HG03039 (cell line): ENCODE measurements at regions not wholly inside any gene's neighbourhood (a gene's known extent, or its start where the extent isn't known, plus 50 kb on each side); places are given as distances from the start of the nearest gene placed in this dataset.

Experiments
- ATAC-seq: cut with Tn5 transposase; IDR thresholded peaks from one replicate; pipeline ENCODE4 v1.9.1; 2021; ENCODE audit warnings: mild to moderate bottlenecking, moderate library complexity; ENCODE audit not compliant: unreplicated experiment

- ATAC-seq, result no peak
Measured at GRCh38 chr16:73610160-73610559, 562.2 kb upstream of the ZFHX3 start.

DNA sequence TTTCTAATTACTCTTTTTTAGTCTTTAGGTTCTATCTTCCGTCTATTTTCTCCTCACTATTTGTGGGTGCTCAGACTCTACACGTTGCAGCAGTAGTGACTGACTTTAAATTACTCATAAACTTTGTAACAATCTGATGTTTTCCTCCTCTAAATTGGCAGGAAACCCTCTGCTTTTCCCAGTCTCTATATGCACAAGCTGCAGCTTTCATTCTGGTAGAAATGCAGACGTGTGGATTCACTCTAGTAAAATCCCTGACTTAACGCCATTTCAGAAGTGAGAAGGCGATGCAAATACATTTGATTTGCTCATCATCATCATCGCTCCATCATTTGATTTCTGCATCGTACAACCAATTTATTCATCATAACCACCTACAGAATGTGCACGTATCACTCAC, 561.0 kb upstream of the ZFHX3 start:
- ATAC-seq, result no peak

GRCh38 chr16:73605309-73605708, 557.4 kb upstream of the ZFHX3 start:
- ATAC-seq, result no peak

- no peak for ATAC-seq
Measured at GRCh38 chr16:73601911-73602310, 554.0 kb upstream of the ZFHX3 start.

DNA sequence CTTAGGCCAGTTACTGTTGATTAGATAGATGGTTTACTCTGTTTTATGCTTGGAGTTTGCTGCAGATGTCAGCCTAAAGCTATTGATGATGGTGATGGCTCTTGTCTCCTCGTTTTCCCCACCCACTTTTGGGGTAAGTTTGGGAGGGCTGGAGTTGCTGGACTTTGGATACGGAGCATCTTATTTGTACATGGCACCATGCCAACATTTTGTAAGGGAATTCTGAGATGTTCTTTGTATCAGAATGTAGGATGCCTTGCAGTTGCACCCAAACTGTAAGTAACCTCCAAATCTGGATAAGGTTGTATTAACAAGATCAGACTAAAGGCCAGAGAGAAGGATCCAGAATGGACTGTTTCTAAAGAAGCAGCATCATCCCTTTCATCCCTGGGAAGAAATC, 551.9 kb upstream of the ZFHX3 start:
- ATAC-seq, result no peak

DNA sequence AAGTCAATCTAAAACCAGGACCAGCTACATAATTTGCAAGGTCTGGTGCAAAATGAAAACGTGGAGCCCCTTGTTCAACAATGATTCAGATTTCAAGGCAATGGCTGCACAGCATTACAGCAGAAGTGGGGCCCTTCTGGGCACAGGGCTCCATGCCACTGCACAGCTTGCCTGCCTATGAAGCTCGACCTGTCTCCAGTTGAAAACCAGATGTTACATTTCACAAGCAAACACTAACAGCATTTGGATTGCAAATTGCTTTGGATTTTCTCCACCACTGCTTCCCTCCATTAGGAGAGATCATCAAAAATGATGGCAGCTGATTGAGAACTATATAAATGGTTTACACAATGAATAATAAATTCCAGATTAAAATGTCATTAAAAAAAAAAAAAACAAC, 551.4 kb upstream of the ZFHX3 start:
- ATAC-seq, result no peak

DNA sequence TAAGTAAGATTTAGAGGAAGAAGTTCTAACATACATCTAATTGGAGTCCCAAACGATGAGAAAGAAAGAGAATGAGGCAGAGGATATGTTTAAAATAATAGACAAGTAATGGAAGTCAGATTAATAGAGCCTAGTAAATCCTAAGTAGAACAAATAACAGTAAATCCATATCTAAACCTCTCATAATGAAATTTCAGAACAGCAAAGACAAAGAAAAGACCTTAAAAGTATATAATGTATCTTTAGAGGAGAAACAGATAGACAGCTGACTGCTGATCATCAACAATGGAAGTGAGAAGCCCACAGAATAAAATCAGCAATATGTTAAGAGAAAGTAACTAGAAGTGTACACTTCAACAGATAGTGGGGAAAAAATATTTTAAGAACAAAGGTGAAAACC, 536.2 kb upstream of the ZFHX3 start:
- no peak for ATAC-seq

DNA sequence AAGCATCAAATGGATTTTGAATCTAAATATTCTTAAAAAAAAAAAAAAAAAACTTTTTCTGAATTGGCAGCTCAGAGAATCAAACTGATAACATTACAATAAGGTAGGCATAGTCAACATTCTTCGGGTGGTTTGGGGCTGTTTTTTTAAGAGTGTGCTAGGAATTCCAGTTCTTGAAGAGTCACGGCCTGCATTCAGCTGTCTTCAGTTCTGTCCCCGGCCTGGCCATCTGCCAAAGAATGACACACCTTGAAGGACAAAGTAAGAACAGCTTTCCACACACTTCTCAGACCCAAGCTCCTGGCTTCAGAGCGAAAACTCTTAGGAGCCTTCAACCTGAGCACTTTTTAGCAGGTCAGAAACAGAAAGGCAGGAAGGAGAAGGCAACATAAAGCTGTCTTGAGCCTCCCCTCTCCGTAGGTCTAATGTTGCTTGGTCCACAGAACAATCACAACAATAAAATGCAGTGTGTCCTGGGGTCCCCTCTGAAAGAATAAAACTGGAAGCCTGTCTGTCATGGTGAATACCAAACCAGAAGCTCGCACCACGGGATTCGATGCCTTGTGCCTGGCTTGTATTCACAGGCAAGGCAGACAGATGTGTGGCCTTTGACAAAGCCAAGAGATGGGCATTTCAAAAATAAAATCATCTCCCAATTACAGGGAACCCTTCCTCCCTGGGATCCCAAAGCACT, 524.4 kb upstream of the ZFHX3 start:
- no peak for ATAC-seq

GRCh38 chr16:73569266-73569980, 521.5 kb upstream of the ZFHX3 start:
- ATAC-seq, result no peak

GRCh38 chr16:73568769-73569168, 520.8 kb upstream of the ZFHX3 start:
- no peak for ATAC-seq

DNA sequence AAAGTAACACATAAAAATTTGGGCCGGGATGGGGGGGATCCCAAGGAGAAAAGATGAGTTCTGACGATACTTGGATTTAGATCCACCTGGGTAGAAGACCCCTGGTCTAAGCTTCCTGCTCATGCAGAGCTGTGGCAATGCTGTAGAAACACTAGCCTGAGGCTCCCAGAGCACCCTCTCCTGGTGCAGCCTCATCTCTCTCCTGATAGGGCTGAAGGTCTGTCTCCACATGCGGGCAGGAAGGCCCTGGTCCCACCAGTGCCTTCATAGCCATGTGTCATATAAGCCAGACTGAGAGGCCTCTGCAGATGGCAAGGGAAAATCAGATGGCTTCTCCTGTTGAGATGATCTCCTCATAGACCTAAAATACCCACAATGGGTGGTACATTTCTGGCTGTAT, 518.0 kb upstream of the ZFHX3 start:
- ATAC-seq, result no peak

DNA sequence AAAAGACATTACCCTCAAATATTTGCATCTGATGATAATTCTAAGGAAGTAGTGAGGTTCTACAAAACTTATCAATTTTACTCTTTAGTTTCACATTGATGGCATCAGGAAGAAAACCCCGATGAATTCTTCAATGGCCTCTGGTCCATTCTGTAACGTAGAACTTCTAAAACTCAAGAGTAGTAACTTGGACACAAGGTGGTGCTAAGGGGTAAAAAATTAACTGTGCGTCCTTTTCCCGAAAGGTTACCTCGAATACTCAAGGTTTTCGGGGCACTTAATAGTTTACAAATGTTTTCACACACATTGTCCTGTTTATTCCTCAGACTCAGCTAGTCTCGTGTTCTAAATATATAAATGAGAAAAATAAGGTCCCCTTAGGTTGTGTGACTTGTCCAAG, 517.3 kb upstream of the ZFHX3 start:
- ATAC-seq, result no peak

- ATAC-seq, result no peak
Measured at GRCh38 chr16:73563709-73564108, 515.8 kb upstream of the ZFHX3 start.

DNA sequence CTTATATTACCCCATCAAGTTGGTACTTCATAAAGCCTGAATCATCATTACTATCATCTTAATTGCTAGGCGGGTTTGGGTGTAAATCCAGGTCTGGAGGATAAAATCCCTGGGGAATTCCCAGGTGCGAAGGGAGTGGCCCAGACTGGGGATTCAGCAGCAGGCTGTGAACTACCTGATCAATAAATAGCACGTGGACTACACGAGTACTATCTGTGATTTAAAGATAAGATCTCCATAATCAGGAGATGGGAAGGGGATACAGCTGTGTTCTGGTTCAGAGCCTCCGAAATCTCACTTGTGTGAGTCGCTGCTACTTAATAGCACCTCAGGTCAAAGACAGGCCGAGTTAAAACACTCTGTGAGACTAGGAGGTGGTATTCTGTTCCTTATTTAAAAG, 512.6 kb upstream of the ZFHX3 start:
- no peak for ATAC-seq

DNA sequence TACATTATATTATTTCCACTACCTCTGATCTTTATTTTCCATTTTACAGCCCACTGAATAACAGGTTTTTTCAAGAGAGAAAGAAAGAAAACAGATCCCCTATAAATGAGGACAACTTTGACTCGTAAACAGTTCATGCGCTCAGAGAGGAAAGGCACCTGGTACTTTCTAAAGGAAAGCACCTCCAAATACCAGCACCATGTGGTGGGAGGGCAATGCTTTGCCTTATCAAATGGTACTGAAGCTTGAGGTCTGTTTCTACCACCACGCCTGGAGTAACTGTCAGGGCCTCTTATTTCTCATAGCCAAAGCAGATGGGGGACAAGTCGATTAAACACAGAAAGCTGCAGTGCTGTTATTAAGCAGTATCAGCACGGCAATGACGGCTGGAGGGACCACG, 510.3 kb upstream of the ZFHX3 start:
- ATAC-seq, result no peak

DNA sequence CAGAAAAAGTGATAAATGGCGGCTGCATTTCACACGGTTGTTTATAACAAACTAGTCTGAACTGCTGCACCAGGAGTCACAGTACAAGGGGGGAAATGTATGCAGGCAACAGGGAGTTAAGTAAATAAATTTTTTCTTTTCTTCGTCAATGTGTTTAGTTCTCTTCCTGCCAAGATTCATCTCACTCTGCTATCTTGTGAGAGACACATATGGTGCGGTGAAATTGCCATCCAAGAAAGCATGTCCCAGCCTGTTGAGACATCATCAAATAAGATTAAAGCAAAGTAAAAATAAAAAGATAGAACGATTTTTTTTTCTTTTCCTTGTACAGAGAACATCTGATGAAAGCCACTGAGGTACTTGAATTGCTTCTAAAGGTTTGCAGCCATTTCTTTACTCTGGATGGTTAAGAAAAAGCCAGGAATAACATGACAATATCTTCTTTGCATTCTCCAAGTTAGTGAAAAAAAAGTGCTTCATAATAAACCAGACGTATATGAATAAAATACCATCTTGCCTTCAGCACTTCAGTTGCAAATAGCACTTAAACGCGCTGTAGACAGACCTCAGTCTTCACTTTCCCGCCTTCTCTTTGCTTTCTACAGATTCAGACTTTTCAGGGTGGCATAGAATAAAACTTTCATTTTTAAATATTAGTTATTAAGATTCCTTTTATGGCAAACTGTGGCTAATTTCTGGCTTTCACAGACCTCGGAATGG, 506.2 kb upstream of the ZFHX3 start:
- ATAC-seq, result no peak

DNA sequence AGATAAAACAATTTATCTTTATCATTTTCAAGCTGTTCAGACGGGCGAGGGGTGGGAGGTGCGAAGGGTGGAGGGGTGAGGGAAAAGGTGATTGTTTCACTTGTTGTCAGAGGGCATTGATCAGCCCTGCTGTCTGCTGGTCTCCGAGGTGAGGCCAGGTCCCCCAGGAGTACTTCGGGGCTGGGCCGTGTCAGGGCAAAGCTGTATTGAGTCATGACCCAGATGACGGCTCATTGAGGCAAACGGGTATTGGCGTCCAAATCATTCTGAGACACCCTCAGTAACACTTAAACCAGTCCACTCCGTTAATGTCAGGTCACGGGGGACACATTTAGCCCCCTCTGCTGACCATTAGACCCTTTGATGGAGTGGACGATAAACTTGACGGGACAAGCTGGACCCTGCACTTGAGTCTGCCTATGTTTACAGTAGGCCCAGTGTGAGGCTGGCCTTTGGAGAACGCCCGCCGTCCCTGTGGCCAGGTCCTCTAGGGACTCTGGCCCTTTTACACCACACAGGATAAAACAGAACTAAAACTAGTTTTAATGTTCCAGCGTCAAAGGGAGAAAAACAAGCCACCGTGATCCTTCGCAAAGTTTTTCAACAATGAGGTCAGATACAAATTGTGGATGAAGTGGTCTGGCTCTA, 502.2 kb upstream of the ZFHX3 start:
- no peak for ATAC-seq

GRCh38 chr16:73547552-73548403, 499.9 kb upstream of the ZFHX3 start:
- no peak for ATAC-seq

DNA sequence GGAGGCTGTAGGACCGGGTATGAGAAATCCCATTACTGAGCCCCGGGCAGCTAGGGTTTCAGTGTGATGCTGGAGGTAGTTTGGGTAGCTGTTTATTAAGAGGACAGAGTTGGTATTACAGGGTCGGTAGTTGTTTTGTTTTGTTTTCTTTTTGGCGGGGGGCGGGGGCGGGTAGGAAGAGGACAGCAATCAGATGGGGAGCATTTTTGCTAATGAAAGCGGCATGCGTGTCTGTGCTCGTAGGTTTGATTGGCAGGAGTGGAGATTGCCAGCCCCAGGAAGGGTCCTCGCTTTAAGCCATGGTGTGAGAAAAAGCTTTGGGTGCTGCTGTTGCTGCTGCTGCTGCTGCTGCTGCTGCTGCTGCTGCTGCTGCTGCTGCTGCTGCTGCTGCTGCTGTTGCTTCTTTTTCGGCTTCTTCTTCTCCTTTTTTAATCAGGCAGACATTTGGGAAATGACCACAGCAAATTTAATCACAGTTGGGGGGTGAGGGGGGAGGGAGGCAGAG, 498.5 kb upstream of the ZFHX3 start:
- ATAC-seq, result no peak

DNA sequence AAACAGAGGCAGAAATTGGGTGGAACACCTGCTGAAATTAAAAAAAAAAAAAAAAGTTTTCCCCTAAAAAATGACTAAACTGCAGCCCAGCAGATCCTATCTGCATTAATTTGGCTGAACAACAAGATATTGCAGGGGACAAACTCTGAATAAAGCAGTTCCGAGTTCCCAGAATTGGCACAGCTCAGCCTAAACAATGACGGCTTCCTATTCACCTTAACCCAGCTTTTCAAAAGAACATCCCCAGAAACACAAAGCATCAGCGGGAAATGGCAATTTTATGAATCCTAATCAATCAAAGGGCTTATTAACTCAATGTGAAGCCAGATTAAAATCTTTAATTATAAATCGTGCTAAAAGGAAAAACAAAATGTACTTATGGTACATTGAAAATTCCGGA, 497.8 kb upstream of the ZFHX3 start:
- no peak for ATAC-seq

GRCh38 chr16:73545290-73545689, 497.4 kb upstream of the ZFHX3 start:
- ATAC-seq, result no peak
